Fibroblast of skin of left quadriceps (primary cell): ENCODE measurements at regions not wholly inside any gene's neighbourhood (a gene's known extent, or its start where the extent isn't known, plus 50 kb on each side); places are given as distances from the start of the nearest gene placed in this dataset.

Experiments used
- DNase-seq, 2 experiments: peaks; one replicate each; pipeline ENCODE4 v3.0.0-alpha.2; 2013; ENCODE audit warnings: low read depth in 2 of 2

DNA sequence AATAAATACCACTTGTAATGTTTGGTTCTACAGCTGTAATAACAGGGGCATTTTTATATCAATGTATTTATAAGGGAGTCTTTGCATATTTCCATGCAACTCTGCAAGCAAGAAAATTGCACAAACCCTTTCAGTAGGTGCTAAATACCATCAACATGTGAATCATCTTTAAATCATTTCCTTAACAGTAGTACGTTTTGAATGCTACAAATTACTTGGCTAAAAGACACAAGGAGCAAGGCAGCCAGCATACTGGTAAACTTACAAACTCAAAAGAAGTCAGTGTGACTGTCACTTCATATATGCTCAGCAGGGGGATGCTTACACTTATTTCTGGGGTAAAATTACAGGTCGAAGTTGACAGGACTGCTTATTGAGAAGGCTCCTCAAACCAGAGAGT, 402.4 kb downstream of the EFNB2 start:
- peak; percentile 80 to 84 for DNase-seq

DNA sequence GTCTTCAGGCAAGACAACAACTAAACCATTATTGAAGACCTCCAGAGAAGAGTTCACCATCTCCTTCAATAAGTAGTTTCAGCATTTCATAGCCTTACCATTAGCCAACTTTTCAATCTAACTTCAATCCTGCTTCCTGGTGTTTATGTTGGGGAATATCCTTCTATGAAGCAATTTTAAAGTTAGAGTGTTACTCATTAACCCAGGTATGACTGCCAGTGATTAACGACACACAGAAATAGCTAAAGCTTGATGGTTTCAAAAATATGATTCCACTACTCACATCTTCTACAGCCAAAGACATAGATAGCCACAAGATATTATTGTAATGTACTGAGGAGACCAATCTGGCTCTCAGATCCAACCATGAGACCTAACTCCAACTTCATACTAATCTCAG, 403.2 kb downstream of the EFNB2 start:
- no peak for DNase-seq

DNA sequence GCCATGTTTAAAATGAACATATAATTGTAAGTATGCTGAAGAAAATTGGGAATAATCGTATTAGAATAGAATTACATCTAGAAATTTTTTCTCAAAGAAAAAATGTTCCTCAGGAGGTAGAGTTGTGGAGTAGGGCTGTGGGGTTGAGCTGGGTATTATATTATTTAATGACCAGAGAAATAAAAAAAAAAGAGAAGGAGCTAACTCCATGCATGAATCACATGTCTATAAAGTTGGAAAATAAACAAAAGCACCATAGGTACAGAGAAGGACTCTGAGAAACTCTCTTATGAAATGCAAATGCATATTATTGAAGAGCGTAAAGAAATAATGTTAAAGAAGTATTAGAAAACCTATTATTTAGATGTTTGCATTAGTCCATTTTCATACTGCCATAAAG, 405.5 kb downstream of the EFNB2 start:
- DNase-seq, result no peak

DNA sequence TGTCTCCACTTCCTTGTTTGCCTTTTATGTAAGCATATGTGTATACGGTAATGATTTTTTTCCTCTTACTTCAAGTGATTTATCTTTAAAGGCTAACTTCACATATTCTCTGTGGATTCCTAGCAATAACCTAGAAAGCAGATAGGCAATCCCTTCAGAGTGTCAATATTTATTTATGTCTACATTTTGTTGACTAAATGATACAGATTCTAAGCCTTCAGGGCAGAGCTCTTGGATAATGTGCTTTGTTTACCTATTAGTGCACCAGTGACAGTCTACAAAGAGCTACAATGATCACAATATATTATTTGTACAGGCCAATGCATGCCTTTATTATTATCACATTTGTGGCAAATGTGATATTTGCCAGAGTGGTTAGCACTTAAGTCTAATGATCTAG, 406.2 kb downstream of the EFNB2 start:
- no peak for DNase-seq

DNA sequence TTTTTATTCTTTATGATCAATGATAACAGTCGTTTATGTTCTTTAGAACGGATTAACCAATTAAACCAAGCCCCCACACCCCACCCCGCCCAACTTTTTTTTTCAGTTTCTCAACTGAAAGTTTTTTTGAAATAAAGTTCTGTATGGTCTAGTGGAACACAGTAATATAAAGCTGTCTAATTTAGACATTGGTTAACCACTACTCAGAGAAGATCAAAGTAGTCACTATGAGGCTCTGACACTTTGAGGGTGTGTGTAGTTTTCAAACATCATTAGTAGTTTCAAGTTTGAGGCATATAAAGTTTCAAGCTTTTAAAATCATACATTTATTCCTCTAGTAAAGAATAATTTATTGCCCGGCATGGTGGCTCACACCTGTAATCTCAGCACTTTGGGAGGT, 413.2 kb downstream of the EFNB2 start:
- DNase-seq, result no peak

DNA sequence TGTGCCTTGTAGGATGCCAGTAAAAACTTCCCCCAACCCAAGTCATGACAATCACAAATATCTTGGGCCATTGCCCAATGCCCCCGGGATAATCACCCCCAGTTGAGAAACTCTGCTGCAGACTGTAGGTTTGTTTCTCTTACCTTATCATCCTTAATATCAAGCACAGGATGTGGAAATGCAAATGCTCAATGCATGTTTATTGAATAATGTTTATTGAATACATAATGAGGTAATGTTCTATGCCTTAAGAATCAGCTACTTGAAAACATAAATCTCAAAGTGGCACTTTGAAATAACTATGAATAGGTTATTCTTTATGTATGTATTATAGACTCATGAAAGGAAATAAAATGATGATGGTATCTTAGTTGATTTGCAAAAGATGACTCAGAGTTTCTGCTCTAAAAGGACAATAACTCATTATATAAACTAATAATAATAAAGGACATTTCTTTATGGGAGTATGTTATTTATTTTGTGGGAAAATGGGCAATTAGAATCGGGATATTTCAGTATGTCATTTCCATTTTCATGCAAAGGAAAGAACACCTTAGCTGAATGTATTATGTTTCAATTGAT, 414.2 kb downstream of the EFNB2 start:
- no peak for DNase-seq

DNA sequence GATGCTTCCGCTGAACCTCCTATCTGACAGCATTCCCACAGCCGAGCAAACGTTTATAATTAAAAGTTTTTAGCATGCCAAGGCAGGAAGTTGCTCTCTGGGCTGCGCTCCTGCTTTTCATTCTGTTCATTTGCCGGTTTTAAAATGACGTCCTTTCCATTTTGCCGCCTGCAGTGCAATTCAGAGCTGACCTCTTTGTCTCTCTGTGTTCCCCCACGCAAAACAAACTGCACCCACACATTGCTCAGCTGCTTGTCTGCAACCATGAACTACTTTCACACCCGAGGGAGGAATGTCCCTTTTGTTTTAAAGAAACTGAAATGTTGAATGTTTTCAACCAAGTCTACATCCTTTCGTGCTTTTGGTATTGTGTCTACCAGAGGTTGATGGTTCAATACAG, 416.5 kb downstream of the EFNB2 start:
- no peak for DNase-seq

DNA sequence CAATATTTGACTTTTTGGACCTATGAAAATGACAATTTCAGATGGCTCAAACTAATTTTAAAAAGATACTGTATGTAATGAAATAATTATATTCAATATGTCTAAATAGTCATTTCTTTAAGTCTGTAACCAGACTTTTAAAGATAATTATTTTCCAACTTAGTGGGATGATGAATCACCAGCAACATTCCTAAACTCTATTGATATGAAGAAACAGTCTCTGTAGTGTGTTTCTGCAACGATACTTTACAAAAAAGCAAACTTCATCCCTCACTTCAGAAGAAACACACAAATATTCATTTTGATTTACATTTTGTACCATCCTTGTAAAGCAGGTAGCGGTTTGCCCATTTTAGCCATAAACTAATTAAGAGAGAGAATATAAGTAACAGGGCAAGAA, 417.4 kb downstream of the EFNB2 start:
- DNase-seq, result no peak

DNA sequence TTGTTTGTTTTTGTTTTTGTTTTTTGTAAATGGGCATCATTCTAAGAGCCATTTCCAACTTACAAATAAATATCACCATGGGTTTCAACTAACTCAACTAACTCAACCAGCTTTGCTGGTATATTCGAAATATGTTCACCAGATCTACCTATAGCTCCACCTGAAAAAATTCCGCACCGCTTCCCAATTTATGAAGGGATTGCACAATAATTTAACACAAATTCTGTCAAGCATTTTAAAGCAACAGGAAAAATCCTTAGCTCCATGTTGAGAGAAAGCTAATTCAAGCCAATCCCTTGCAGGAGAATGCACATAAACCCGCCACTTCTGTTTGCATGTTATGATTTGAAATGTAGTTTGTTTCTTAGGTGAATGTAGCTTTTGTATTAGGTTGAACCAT, 417.8 kb downstream of the EFNB2 start:
- DNase-seq, result no peak

DNA sequence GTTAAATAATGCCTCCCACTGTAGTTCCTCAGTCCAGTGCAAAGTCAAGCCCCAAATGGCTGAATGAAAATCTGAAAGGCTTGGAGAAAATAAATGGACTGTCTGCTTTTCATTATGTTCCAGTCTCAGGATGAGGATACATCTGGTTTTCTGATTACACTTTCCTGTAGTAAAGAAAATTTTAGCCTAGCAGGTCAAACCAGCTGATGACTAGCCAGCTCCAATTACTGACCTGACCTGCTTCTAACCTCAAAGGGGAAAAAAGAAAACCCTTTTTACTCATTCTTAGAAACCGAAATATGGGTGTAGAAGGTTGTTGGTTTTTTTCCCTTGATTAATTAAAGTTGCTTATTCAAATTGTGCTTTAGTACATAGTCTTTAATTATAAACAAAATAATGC, 418.4 kb downstream of the EFNB2 start:
- no peak for DNase-seq

DNA sequence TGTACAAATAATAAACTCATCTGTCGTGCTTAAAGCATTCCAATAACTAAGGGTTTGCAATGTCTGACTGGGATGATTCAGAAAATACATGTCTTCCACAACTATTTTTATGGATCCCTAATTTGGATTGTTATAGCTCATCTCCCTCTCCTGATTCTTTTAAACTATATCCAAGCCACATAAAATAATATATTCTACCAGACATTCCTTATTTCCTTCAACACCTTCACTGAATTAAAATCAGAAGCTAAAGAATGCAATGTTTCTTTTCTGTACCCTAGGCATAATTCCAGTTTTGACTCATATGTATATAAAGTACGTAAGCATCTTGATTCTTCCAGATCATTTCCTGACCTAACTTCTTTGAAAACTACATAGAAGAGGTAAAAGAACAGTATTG, 420.4 kb downstream of the EFNB2 start:
- peak; percentile 92 to 93 for DNase-seq

DNA sequence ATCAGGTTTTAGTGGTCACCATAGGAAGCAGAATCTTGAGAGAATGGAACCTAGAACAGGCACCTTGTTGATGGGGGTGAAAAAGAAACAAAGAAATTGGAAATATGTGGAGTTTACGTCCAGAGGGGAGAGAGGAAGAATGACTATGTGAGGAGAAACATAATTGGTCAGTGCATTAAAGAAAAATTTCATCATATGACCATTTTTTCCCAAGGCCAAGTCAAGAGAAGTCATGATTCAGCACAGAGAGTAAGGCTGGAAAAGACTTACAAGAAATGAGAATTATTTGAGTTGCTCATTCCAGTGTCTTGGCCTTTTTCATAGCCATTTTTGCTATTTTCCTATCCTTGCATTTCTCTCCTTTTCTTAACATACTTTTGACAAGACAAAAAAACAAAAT, 421.7 kb downstream of the EFNB2 start:
- no peak for DNase-seq

DNA sequence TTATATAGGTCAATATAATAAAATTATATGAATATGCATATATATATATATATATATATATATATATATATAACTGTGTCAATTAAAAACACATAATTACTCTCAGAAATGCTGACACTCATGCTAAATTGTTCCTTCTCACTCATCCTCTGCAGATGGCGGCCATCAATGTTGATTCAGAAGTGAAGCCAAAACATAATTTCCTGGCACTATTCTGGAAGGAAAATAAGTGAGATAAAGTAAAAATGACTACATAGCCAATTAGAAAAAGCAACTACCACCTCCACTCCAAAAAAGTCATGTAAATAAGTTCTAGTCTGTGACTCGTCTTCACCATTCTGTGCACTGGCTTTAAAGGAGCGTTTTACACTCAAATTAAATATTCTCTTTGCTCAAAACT, 423.3 kb downstream of the EFNB2 start:
- DNase-seq, result no peak

DNA sequence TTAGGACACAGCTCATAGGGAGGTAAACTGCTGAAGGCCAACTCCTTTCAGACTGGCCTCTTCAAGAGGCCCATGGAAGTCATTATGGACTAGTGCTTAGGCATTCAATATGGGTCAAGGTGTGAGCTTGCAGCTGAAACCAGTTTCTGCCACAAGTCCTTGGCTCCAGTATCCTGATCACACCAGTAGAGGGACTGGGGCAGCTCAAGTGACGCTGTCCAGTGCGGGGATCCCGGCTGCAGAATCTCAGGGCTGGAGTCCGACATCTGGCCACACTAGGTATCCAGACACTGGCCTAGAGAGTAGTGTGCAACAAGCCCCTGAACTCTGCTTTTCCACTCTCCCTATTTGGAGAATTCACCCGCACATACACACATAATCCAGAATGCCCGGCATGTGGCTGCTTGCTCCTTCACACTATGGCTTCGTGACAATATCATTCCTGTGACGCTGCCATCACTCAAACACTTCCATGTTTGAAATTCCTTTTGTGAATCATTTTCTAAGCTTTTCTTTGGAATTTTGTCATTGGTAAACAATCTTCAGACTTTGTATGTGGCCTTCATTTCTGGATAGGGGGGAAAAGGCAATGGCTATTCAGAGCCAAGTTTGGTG, 425.1 kb downstream of the EFNB2 start:
- no peak for DNase-seq

DNA sequence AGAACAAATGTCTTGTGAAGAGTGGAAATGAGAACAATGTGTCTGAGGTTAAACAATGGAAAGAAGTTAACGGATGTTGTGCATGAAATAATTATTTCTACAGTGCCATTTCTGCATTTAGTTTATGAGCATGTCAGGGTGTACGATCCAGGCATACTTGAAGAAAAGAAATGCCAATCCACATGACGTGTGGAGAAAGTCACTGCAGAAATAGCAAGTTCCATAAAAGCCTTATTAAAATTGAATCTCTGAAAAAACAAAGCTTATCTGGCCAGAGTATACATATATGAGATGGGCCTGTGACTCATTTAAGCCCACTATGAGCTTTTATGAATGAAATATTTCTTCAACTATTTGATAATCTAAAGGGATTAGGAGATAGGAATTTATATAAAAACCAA, 426.1 kb downstream of the EFNB2 start:
- DNase-seq, result peak; percentile 80 to 81

DNA sequence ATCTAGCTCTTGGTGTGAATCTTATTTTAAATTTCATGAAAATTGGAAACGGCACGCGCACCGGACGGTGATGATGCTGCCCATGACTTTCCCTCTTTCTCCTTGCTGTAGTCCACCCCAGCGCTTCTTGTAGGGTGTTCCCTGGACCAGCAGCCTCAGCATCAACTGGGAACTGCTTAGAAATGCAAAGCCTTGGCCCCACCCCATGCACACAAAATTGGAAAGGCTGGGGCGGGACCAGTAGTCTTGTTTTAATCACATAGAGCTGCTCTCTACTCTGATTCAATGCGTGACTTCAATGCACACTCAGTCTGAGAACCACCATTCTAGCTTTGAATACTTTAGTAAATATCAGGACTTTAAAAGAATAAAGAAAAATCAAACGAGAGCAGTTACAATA, 427.1 kb downstream of the EFNB2 start:
- no peak for DNase-seq

DNA sequence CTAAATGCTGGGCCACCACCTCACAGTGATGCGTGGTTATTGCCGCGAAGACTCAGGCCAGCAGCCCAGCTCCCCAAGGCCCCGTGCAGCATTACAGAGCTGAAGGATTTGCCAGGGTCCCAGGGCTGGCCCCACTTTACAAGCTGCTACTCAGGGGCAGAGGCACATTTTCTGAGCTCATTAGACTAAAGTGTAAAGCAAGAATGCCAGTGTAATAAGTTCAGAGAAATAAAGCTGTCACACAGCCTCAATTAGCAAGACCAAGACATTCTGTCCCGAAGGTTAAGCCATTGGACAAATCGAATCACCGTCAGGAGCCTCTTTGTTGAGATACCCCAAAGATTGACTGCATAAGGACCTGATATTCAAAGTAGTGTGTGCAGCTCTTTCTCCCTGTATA, 428.4 kb downstream of the EFNB2 start:
- no peak for DNase-seq

DNA sequence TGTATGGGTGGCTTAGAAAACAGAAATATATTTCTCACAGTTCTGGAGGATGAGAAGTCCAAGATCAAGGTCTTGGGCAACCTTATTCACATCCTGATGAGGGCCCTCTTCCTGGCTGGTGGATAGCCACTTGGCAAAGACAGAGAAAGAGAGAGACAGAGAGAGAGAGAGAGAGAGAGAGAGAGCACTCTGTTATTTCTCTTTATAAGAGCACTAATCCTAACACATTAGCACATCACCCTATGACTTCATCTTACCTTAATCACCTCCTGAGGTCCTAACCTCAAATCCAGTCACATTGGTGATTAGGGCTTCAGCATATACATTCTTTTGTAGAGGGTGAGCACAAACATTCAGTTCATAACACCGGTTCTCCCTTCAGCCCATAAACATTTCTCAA, 430.3 kb downstream of the EFNB2 start:
- no peak for DNase-seq

DNA sequence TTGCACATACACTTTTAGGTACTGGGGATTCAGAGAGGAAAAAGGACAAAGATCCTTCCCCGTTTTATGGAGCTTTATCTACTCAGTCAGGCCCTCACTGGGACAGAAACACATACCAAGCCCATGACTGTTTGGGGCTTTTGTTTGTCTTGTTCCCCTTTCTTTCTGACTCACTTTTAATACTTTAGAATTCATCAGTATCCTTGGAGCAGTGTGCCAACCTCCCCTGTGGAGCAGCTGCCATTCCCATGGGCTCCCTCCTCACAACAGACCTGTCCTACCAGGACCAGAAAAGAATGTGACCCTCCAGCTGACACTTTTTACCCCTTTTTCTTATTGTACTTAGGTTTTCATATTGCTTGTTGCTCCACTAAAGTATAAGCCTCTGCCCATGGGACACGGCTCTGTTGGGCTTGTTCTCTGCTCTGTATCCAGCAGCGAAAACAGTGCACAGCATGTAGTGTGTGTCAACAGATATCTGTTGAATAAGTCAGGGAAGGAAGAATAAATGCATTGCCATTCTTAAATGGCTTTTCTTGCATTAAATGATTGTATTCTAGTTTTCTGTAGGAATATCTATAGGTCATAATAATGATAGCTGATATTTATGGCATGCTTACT, 431.1 kb downstream of the EFNB2 start:
- DNase-seq, result peak; percentile 79 to 82

DNA sequence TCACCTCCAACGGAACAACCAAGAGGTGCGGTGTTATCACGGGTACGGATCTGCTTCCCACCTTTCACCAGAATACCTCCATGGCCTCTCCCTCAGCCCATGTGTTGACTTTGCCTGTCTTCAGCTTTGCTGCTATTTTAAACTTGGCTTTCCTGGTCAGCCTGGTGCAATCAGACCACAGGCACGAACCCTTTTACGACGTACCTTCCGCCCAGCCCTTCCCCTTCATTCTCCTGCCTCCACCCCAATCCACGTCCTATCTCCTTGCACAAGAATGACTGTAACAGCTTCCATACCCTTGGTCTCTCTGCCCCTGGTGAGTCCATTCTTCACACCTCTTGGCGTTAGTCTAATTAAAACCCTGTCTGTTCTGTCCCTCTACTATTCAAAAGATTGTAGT, 431.7 kb downstream of the EFNB2 start:
- DNase-seq, result no peak

DNA sequence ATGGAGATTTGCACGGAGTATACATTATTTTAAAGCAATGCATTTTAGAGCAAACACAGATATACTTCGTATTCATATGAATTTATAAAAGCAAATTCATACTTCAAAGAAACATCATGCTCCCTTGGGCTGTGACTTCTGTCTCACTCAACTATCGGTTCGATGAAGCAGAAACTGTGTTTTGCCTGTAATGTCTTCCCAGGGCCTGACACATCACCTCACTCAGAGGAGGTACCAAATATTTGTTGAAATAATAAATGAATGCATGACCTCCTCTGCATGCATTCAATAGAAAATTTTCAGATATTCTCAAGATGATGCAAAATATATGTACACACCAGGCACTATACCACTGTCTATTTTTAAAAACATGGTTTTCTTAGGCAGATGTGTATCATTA, 432.7 kb downstream of the EFNB2 start:
- no peak for DNase-seq

DNA sequence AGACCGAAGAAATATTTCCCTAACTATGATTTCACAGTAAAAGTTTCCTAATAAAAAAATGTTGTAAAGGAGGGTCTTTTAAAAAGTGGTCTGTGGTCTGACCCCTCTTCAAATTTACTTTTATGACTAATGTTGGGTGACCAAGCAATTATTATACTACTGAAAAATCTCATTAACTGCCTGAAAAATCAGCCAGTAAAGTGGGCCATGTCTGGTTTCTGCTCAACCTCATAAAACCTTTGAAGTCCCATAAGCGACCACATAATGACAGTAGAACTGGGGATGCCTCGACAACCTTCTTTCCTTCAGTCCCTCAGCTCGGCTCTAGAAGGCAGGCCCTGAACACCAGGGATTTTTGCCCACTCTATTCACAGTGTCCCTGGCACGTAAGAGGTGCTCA, 434.3 kb downstream of the EFNB2 start:
- no peak for DNase-seq

DNA sequence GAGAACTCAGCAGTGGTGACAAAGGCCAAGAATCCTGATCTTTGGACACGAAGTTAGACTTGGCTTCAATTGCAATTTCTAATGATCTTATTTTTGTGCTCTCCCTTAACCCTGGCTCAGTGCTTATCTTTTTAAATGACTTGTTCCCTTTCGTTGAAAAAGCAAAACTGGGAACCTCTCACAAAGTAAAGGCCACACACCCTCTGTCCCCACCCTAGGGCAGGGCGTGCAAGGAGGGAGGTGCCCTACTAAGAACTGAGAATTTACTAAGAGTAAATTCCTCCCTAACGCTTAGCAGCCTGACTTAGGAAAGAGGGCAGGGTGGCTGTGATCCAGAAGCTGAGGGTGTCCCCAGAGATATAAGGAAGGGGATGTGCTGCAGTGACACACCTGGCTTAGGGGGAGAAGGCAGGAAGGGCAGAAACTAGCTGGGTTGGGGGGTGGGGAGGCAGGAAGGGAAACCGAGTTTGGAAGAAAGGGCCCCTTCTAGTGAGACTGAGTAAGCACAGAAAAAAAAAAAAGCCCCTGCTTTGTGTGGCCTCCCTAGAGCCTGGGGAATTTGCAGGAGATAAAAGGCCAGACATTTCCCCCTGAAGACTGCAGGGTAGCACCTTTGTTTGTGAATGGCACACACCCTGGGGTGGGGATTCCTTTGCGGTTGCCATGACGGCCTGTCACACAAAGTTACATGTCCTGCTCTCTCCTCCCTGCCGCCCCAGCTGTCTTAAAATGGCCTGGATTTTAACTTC, 435.1 kb downstream of the EFNB2 start:
- DNase-seq, result no peak
